ENCODE measurements at regions not wholly inside any gene's neighbourhood (a gene's known extent, or its start where the extent isn't known, plus 50 kb on each side); places are given as distances from the start of the nearest gene placed in this dataset.
"Not testable (repeated sequence)": the region's sequence is repeated elsewhere in the genome, so short reads cannot be mapped to it uniquely, and the experiment has no call there.

DNA sequence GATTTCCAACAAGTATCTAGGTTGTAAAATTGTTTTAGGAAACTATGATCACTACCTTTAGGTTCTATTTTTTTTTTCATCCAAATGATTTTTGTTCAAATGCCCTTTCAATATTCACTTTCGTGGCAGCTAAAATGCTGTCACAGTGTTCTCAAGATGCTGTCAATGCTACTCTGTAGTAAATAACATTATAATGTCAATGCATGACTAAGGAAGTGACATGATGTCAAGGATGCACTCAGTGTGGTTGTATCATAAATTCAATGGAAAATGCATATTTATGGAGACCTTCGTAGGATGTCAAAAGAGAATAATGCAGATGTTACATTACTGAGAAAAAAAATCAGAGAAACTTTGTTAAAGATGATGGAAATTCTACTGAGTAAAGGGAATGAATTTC is 673.8 kb downstream of the ANKRD7 start:
- DNase-seq, result no peak
- no peak for TF ChIP-seq CTCF (IDR thresholded peaks at IDR 0.05; ENCODE audit: borderline replicate concordance)

DNA sequence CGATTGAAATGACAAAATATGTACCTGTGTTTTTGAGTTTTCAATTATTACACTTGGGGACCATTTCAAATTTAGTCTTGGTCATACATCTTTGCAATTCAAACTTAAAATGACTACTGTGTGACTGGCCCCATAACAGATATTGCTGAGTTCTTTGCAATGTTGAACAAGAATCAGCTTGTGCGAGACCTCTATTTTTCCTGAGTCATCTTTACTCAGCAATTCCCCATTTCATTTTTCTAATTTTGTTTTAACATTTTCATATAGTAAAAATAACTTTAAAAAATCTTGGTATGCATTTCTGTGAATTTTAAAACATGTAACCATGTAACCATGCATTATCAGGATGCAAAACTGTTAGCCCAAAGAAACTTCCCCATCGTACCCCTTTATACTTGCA is 678.1 kb downstream of the ANKRD7 start:
- Histone ChIP-seq H3K4me3 (no peak overlapping the region), H3K27me3 (ENCODE audit: low read depth) (no peaks in the 10 kb centered on the region), H3K4me1 (no peaks in the 10 kb centered on the region), H3K27ac (replicated peaks) (no peak overlapping the region), H3K9me3 (replicated peaks) (peaks cover 6% of the 10 kb centered on the region), H3K36me3 (no peaks in the 10 kb centered on the region)
- intact Hi-C loops (cut with micrococcal nuclease), result no loop called here
- TF ChIP-seq CTCF (IDR thresholded peaks at IDR 0.05; ENCODE audit: borderline replicate concordance), result no peak
- DNase-seq, result no peak

More for the DNA sequence above, 673.8 kb downstream of the ANKRD7 start:
- Histone ChIP-seq H3K4me3 (no peak overlapping the region), H3K4me1 (no peaks in the 10 kb centered on the region), H3K27me3 (ENCODE audit: low read depth) (no peaks in the 10 kb centered on the region), H3K9me3 (replicated peaks) (peaks cover 17% of the 10 kb centered on the region), H3K36me3 (no peaks in the 10 kb centered on the region), H3K27ac (replicated peaks) (no peak overlapping the region)
- intact Hi-C loops (cut with micrococcal nuclease), result no loop called here

GRCh38 chr7:118907911-118908527 is 683.5 kb downstream of the ANKRD7 start:
- no peak overlapping the region for H3K4me3 ChIP-seq
- no peak for TF ChIP-seq CTCF (IDR thresholded peaks at IDR 0.05; ENCODE audit: borderline replicate concordance)
- no peak for DNase-seq
- H3K36me3 ChIP-seq, result no peaks in the 10 kb centered on the region
- H3K27ac ChIP-seq (replicated peaks), result no peak overlapping the region
- no peaks in the 10 kb centered on the region for H3K9me3 ChIP-seq (replicated peaks)
- no peaks in the 10 kb centered on the region for H3K4me1 ChIP-seq
- intact Hi-C loops (cut with micrococcal nuclease), result no loop called here
- no peaks in the 10 kb centered on the region for H3K27me3 ChIP-seq (ENCODE audit: low read depth)

DNA sequence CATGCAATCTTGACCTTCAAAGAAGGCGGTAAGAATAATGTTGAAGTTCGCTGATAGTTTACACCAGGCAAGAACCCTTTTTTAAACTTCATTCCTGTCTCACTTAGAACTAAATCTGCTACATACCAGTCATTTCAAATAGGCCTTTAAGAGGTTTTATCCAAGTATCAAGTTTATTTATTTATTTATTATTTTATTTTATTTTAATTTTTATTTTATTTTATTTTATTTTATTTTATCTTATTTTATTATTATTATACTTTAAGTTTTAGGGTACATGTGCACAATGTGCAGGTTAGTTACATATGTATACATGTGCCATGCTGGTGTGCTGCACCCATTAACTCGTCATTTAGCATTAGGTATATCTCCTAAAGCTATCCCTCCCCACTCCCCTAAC is 691.6 kb downstream of the ANKRD7 start:
- intact Hi-C loops (cut with micrococcal nuclease); DNase-seq; H3K4me1 ChIP-seq; H3K4me3 ChIP-seq; H3K36me3 ChIP-seq; H3K27me3 ChIP-seq (ENCODE audit: low read depth); H3K27ac ChIP-seq (replicated peaks); H3K9me3 ChIP-seq (replicated peaks): not testable (repeated sequence)

- Histone ChIP-seq H3K4me3 (no peak overlapping the region), H3K36me3 (no peaks in the 10 kb centered on the region), H3K4me1 (no peaks in the 10 kb centered on the region), H3K27ac (replicated peaks) (no peak overlapping the region), H3K27me3 (ENCODE audit: low read depth) (no peaks in the 10 kb centered on the region), H3K9me3 (replicated peaks) (peaks cover 16% of the 10 kb centered on the region)
- intact Hi-C loops (cut with micrococcal nuclease), result no loop called here
- no peak for DNase-seq
- no peak for TF ChIP-seq CTCF (IDR thresholded peaks at IDR 0.05; ENCODE audit: borderline replicate concordance)
These were observed 694.1 kb downstream of the ANKRD7 start for GRCh38 chr7:118918556-118918955.

GRCh38 chr7:118938845-118939244 is 714.3 kb downstream of the ANKRD7 start:
- intact Hi-C loops (cut with micrococcal nuclease), result no loop called here
- no peaks in the 10 kb centered on the region for H3K36me3 ChIP-seq
- H3K4me3 ChIP-seq, result no peak overlapping the region
- H3K27me3 ChIP-seq (ENCODE audit: low read depth), result no peaks in the 10 kb centered on the region
- no peaks in the 10 kb centered on the region for H3K4me1 ChIP-seq
- DNase-seq, result no peak
- no peak for TF ChIP-seq CTCF (IDR thresholded peaks at IDR 0.05; ENCODE audit: borderline replicate concordance)
- no peaks in the 10 kb centered on the region for H3K9me3 ChIP-seq (replicated peaks)
- no peak overlapping the region for H3K27ac ChIP-seq (replicated peaks)
